CD8-positive, alpha-beta memory T cell (primary cell): ENCODE measurements at regions not wholly inside any gene's neighbourhood (a gene's known extent, or its start where the extent isn't known, plus 50 kb on each side); places are given as distances from the start of the nearest gene placed in this dataset.
"Not testable (repeated sequence)": the region's sequence is repeated elsewhere in the genome, so short reads cannot be mapped to it uniquely, and the experiment has no call there.

Experiments used
- CTCF ChIA-PET: fragments of 350-600 bp; sonication (Branson Sonifier 250); formaldehyde crosslinking; loops from one replicate; lab custom pipeline; 2021; ENCODE audit warnings: antibody characterized with exemption; lab: Charles Lee
- POLR2A ChIA-PET: fragments of 350-600 bp; sonication (Branson Sonifier 250); formaldehyde crosslinking; loops from one replicate; lab custom pipeline; 2021; ENCODE audit warnings: antibody characterized with exemption; lab: Charles Lee
- DNase-seq, 5 donors: peaks; one replicate each; pipeline versions ENCODE4 v3.0.0 to v3.0.0-alpha.2; 2020 to 2022; ENCODE audit warnings: mixed read lengths in 1 of 5
- H3K27ac ChIP-seq: one replicate; pipeline ENCODE4 v1.7.0; 2013; ENCODE audit warnings: low read depth, mild to moderate bottlenecking, low read length, moderate library complexity
- H3K27me3 ChIP-seq: 2 replicates; pipeline ENCODE4 v1.7.0; 2013; ENCODE audit warnings: low read length, mild to moderate bottlenecking; ENCODE audit not compliant: insufficient read depth, poor library complexity, severe bottlenecking
- H3K36me3 ChIP-seq: 2 replicates; pipeline ENCODE4 v1.7.0; 2013; ENCODE audit warnings: mild to moderate bottlenecking, low read length, moderate library complexity; ENCODE audit not compliant: insufficient read depth
- H3K4me1 ChIP-seq: 2 replicates; pipeline ENCODE4 v1.7.0; 2013; ENCODE audit warnings: mild to moderate bottlenecking, low read length, moderate library complexity; ENCODE audit not compliant: insufficient read depth
- H3K4me3 ChIP-seq: 2 replicates; pipeline ENCODE4 v1.7.0; 2013; ENCODE audit warnings: mild to moderate bottlenecking, low read length
- H3K9me3 ChIP-seq: 2 replicates; pipeline ENCODE4 v1.7.0; 2013; ENCODE audit warnings: mild to moderate bottlenecking, low read length
- H3K27ac Mint-ChIP-seq, 8 donors: one replicate each; pipeline ENCODE4 v1.8.0; 2020 to 2021; ENCODE audit warnings: mixed read lengths in 8 of 8, mild to moderate bottlenecking in 6 of 8, inconsistent platforms in 3 of 8, moderate library complexity in 3 of 8
- H3K27me3 Mint-ChIP-seq, 2 donors: one replicate each; pipeline ENCODE4 v1.8.0; 2020 to 2021; ENCODE audit warnings: mixed read lengths in 2 of 2, mild to moderate bottlenecking in 1 of 2, moderate library complexity in 1 of 2
- H3K36me3 Mint-ChIP-seq, 3 donors: one replicate each; pipeline ENCODE4 v1.8.0; 2020 to 2021; ENCODE audit warnings: mixed read lengths in 3 of 3, inconsistent platforms in 1 of 3, mild to moderate bottlenecking in 1 of 3
- H3K4me1 Mint-ChIP-seq, 3 donors: one replicate each; pipeline ENCODE4 v1.8.0; 2020 to 2021; ENCODE audit warnings: mixed read lengths in 3 of 3, inconsistent platforms in 1 of 3, mild to moderate bottlenecking in 1 of 3
- H3K4me3 Mint-ChIP-seq, 7 donors: one replicate each; pipeline ENCODE4 v1.8.0; 2020 to 2021; ENCODE audit warnings: mixed read lengths in 7 of 7, mild to moderate bottlenecking in 6 of 7, moderate library complexity in 4 of 7, inconsistent platforms in 2 of 7
- H3K9me3 Mint-ChIP-seq, 5 donors: one replicate each; pipeline ENCODE4 v1.8.0; 2020 to 2022; ENCODE audit warnings: mixed read lengths in 5 of 5, mild to moderate bottlenecking in 3 of 5, moderate library complexity in 2 of 5, inconsistent platforms in 1 of 5

DNA sequence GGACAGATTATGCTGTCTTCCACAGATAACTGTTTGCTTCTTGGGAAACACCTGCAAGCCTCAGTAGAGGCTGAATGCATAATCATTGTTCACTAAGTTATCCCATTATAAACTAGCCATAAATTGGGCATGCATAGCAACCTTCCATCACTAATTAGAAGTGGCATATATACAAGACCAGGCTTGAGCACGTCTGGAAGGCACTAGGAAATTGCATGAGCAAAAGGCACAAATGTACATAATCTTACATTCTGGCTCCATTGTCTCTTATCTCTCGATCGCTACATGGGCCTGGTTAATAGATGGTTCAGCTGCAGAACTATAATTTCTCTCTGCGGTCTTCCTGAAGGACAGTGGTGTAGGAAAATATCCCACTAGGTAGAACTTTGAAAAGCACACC lies 679.2 kb downstream of the RPL10L start:
- Mint-ChIP-seq H3K27ac (no peak overlapping the region), H3K9me3 (peaks cover 2 to 37% (median 10%) of the 10 kb centered on the region in 5 donors), H3K36me3 (no peaks in the 10 kb centered on the region), H3K27me3 (no peaks in the 10 kb centered on the region), H3K4me3 (no peak overlapping the region), H3K4me1 (no peaks in the 10 kb centered on the region)
- H3K4me1 ChIP-seq, result no peaks in the 10 kb centered on the region
- H3K36me3 ChIP-seq, result no peaks in the 10 kb centered on the region
- no peak overlapping the region for H3K4me3 ChIP-seq
- no peaks in the 10 kb centered on the region for H3K9me3 ChIP-seq
- H3K27ac ChIP-seq, result no peak overlapping the region
- ChIA-PET POLR2A (no interaction called here), CTCF (no interaction called here)
- no peaks in the 10 kb centered on the region for H3K27me3 ChIP-seq
- DNase-seq, result no peak

DNA sequence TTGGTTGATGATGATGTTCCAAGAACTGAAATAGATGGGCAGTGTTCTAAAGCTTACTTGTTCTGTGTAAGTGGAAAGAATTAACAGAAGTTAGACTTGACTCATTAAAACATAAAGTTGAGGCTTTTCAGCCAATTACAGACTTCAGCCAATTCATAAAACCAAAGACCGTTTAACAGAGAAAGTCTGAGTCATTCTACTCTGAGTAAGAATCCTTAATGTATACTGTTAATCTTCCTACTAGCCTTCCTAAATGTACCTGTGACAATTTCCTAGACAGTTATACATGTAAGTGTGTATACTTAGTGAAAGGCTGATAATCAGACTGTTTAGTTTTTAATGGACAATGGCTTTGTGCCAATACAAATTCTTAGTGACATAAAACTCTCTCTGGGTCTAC lies 681.0 kb downstream of the RPL10L start:
- Mint-ChIP-seq H3K36me3 (no peaks in the 10 kb centered on the region), H3K27ac (no peak overlapping the region), H3K27me3 (no peaks in the 10 kb centered on the region), H3K4me1 (no peaks in the 10 kb centered on the region), H3K4me3 (no peak overlapping the region), H3K9me3 (peaks cover 2 to 47% (median 7%) of the 10 kb centered on the region in 5 donors)
- POLR2A ChIA-PET, result no interaction called here
- no peaks in the 10 kb centered on the region for H3K9me3 ChIP-seq
- H3K27ac ChIP-seq, result no peak overlapping the region
- CTCF ChIA-PET, result no interaction called here
- no peaks in the 10 kb centered on the region for H3K27me3 ChIP-seq
- no peak for DNase-seq
- H3K36me3 ChIP-seq, result no peaks in the 10 kb centered on the region
- no peaks in the 10 kb centered on the region for H3K4me1 ChIP-seq
- no peak overlapping the region for H3K4me3 ChIP-seq

DNA sequence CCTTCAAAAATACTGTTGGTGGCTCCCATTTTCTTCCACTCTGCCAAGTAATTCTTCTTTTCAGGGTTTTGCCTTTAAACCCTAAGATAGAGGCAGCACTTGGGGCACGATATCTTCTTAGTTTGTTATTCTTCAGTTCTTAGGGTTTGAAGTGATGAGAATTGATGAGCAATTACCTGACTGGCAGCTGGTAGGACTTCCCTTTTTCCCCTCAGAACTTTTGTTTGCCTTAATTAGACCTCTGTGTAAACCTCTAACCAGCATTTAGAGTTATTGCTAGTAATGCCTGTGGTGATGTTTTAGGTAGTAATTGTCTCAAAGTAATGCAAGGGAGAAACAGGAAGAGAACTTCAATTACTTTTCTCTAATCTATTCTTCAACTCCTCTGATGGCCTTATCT lies 683.5 kb downstream of the RPL10L start:
- H3K27ac Mint-ChIP-seq, result no peak overlapping the region
- ChIA-PET POLR2A (no interaction called here), CTCF (no interaction called here)
- no peak overlapping the region for H3K27ac ChIP-seq
- no peaks in the 10 kb centered on the region for H3K36me3 Mint-ChIP-seq
- H3K36me3 ChIP-seq, result no peaks in the 10 kb centered on the region
- H3K4me1 Mint-ChIP-seq, result no peaks in the 10 kb centered on the region
- peaks cover 2 to 40% (median 7%) of the 10 kb centered on the region in 5 donors for H3K9me3 Mint-ChIP-seq
- H3K9me3 ChIP-seq, result no peaks in the 10 kb centered on the region
- no peaks in the 10 kb centered on the region for H3K4me1 ChIP-seq
- H3K4me3 ChIP-seq, result no peak overlapping the region
- no peak for DNase-seq
- no peaks in the 10 kb centered on the region for H3K27me3 ChIP-seq
- H3K27me3 Mint-ChIP-seq, result no peaks in the 10 kb centered on the region
- no peak overlapping the region for H3K4me3 Mint-ChIP-seq

DNA sequence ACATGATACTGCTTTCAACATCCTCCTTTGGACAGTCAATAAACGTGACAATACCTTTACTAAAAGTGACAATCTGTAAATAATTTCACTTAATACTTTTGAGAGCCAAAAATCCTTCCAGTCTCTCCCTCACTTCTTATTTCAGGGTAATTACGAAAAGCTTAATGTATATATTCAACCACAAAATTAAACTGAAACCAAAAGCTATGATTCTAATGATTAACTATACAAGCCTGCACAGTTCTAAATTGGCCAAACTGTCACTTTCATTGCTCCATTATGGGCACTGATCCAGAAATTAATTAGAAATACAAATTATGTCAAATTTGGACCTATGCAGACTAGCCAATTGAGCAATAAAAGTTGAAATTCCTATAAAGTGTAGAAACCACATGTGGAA lies 696.5 kb upstream of the MIS18BP1 start:
- ChIA-PET POLR2A (no interaction called here), CTCF (no interaction called here)
- H3K4me3 Mint-ChIP-seq, result no peak overlapping the region
- no peaks in the 10 kb centered on the region for H3K27me3 Mint-ChIP-seq
- H3K4me1 Mint-ChIP-seq, result no peaks in the 10 kb centered on the region
- DNase-seq, result no peak
- no peak overlapping the region for H3K4me3 ChIP-seq
- H3K36me3 ChIP-seq, result no peaks in the 10 kb centered on the region
- H3K4me1 ChIP-seq, result no peaks in the 10 kb centered on the region
- H3K9me3 ChIP-seq, result no peaks in the 10 kb centered on the region
- no peaks in the 10 kb centered on the region for H3K36me3 Mint-ChIP-seq
- H3K27ac ChIP-seq, result no peak overlapping the region
- no peak overlapping the region for H3K27ac Mint-ChIP-seq
- H3K27me3 ChIP-seq, result no peaks in the 10 kb centered on the region
- H3K9me3 Mint-ChIP-seq, result peaks cover 4 to 22% (median 8%) of the 10 kb centered on the region in 5 donors

DNA sequence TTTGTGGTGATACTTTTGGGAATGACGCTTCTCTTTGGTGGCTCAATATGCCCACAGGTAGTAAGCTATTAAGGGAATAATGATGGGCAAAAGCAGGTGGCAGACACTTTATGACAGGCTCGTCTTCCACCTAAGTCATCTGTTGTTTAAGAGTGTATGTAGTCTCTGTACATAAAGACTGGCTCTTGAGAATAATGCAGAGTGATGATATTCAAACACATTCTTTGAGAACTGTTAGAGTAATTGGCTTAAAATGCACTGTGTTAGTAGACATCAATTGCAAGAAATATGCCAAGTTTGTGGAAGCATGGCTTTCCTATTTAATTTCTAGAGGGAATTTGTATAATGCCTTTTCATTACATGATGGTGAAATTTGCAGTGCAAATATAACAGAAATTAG lies 694.8 kb upstream of the MIS18BP1 start:
- ChIA-PET POLR2A (no interaction called here), CTCF (no interaction called here)
- H3K4me3 Mint-ChIP-seq, result no peak overlapping the region

DNA sequence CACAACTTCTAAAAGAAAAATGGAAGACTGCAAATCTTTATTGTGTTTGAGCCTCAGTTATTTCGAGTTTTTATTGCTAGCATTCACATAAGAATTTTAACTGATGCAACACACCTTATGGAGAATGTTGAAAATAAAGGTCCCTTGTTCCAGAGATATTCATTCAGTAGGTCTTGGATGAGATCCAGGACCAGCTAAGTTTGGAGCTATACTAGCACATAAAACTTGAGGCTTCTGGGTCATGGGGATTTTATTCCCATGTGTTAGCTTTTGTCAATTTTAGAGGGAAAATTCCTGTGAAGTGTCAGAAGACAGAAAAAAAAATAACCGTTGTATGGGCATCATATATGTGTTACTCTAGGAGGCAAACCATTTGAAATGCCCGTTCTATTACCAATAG lies 693.2 kb upstream of the MIS18BP1 start:
- no peaks in the 10 kb centered on the region for H3K27me3 Mint-ChIP-seq
- no peak overlapping the region for H3K4me3 Mint-ChIP-seq
- H3K27ac Mint-ChIP-seq, result no peak overlapping the region
- H3K9me3 Mint-ChIP-seq, result peaks cover 4 to 18% (median 12%) of the 10 kb centered on the region in 5 donors
- H3K9me3 ChIP-seq, result no peaks in the 10 kb centered on the region
- H3K36me3 Mint-ChIP-seq, result no peaks in the 10 kb centered on the region
- H3K27me3 ChIP-seq, result no peaks in the 10 kb centered on the region
- no peak for DNase-seq
- H3K4me1 Mint-ChIP-seq, result no peaks in the 10 kb centered on the region
- H3K36me3 ChIP-seq, result no peaks in the 10 kb centered on the region
- ChIA-PET CTCF (no interaction called here), POLR2A (no interaction called here)
- H3K4me3 ChIP-seq, result no peak overlapping the region
- no peak overlapping the region for H3K27ac ChIP-seq
- no peaks in the 10 kb centered on the region for H3K4me1 ChIP-seq

More for the DNA sequence above, 694.8 kb upstream of the MIS18BP1 start:
- Histone ChIP-seq H3K4me1 (no peaks in the 10 kb centered on the region), H3K4me3 (no peak overlapping the region), H3K27me3 (no peaks in the 10 kb centered on the region), H3K9me3 (no peaks in the 10 kb centered on the region), H3K36me3 (no peaks in the 10 kb centered on the region), H3K27ac (no peak overlapping the region)
- no peaks in the 10 kb centered on the region for H3K27me3 Mint-ChIP-seq
- no peak for DNase-seq
- peaks cover 4 to 22% (median 12%) of the 10 kb centered on the region in 5 donors for H3K9me3 Mint-ChIP-seq
- H3K36me3 Mint-ChIP-seq, result no peaks in the 10 kb centered on the region
- no peaks in the 10 kb centered on the region for H3K4me1 Mint-ChIP-seq
- H3K27ac Mint-ChIP-seq, result no peak overlapping the region

DNA sequence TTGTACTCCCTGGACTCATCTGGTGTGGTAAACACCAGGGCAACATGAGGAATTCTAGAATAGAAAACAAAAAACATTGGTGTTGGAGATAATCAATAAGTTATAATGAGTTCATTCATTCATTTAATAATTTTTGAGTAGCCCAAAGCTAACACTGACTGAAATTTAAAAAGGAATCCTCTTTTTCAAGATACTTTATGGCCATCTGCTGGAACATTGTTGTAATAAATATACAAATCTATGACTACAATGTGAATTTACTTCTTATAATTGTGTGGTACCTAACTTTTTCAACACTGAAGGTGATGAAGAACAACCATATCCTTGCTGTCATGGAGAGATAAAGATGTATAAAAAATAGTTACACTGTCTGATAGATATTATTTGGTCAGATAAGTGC lies 687.3 kb upstream of the MIS18BP1 start:
- Histone ChIP-seq H3K27ac (no peak overlapping the region), H3K9me3 (no peaks in the 10 kb centered on the region), H3K4me3 (no peak overlapping the region), H3K27me3 (no peaks in the 10 kb centered on the region), H3K4me1 (no peaks in the 10 kb centered on the region), H3K36me3 (no peaks in the 10 kb centered on the region)
- Mint-ChIP-seq H3K9me3 (peaks cover 3 to 38% (median 11%) of the 10 kb centered on the region in 5 donors), H3K4me3 (no peak overlapping the region), H3K27me3 (no peaks in the 10 kb centered on the region), H3K36me3 (no peaks in the 10 kb centered on the region), H3K4me1 (no peaks in the 10 kb centered on the region), H3K27ac (no peak overlapping the region)
- no peak for DNase-seq
- POLR2A ChIA-PET, result no interaction called here
- CTCF ChIA-PET, result no interaction called here

DNA sequence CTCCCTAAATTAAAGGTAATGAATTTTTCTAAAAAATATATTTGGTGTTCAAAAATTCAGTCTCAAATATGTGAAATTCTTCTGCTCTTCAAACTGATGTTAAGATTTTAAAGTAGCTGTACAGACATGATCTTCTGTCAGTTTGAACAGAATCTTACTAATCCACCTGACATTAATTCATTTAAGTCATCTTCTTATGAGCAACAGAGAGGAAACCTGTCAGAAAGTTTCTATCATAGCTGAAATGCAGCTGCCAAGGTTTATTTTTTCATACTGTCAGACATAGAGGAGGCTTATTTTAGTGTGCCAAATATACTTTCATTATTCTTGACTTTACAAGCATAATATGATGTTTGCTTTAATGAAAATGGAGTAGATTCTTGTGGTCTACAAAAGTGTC lies 686.6 kb upstream of the MIS18BP1 start:
- peaks cover 7 to 38% (median 12%) of the 10 kb centered on the region in 5 donors for H3K9me3 Mint-ChIP-seq
- no peaks in the 10 kb centered on the region for H3K9me3 ChIP-seq
- POLR2A ChIA-PET, result no interaction called here
- H3K27me3 ChIP-seq, result no peaks in the 10 kb centered on the region
- H3K4me1 ChIP-seq, result no peaks in the 10 kb centered on the region
- no peaks in the 10 kb centered on the region for H3K36me3 ChIP-seq
- no peak overlapping the region for H3K4me3 ChIP-seq
- H3K36me3 Mint-ChIP-seq, result no peaks in the 10 kb centered on the region
- DNase-seq, result no peak
- CTCF ChIA-PET, result no interaction called here
- no peaks in the 10 kb centered on the region for H3K4me1 Mint-ChIP-seq
- no peak overlapping the region for H3K27ac ChIP-seq
- no peak overlapping the region for H3K27ac Mint-ChIP-seq
- H3K27me3 Mint-ChIP-seq, result no peaks in the 10 kb centered on the region
- H3K4me3 Mint-ChIP-seq, result no peak overlapping the region

DNA sequence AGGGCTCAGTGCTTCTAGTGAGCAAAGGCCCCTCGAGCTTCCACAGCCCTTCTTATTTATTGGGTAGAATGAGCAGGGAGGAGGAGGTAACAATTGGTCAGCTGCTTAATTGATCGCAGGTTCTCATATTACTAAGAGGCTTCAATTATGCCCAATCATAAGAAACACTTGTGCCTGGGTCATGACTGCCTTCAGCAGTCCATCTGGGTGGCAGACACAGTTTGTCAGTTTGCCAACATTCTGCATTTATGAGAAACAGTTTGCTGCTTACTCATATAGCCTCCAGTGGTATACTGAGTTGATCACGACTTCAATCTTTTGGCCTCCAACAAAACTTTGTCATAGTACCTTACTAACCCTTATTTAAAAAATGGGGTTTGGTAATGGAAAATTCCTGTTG lies 667.0 kb upstream of the MIS18BP1 start:
- H3K27ac ChIP-seq, H3K27me3 ChIP-seq, POLR2A ChIA-PET, H3K4me1 ChIP-seq, H3K27me3 Mint-ChIP-seq, H3K36me3 ChIP-seq, H3K36me3 Mint-ChIP-seq, CTCF ChIA-PET, H3K4me1 Mint-ChIP-seq, H3K4me3 ChIP-seq, H3K9me3 ChIP-seq, DNase-seq, H3K27ac Mint-ChIP-seq, H3K4me3 Mint-ChIP-seq: not testable (repeated sequence)
- peaks cover 9 to 18% (median 11%) of the 10 kb centered on the region in 5 donors for H3K9me3 Mint-ChIP-seq
